Activated gamma-delta T cell (primary cell): ENCODE measurements at regions not wholly inside any gene's neighbourhood (a gene's known extent, or its start where the extent isn't known, plus 50 kb on each side); places are given as distances from the start of the nearest gene placed in this dataset.
"Not testable (repeated sequence)": the region's sequence is repeated elsewhere in the genome, so short reads cannot be mapped to it uniquely, and the experiment has no call there.

Experiments used
- DNase-seq: peaks from one replicate; lab custom pipeline; 2025; lab: John Stamatoyannopoulos, UW

GRCh38 chr5:124619121-124619520, 127.3 kb downstream of the ZNF608 start:
- no peak for DNase-seq

GRCh38 chr5:124617787-124618186, 128.7 kb downstream of the ZNF608 start:
- DNase-seq: no peak

- DNase-seq: no peak
Observed at GRCh38 chr5:124614836-124615385, 131.5 kb downstream of the ZNF608 start.

- no peak for DNase-seq
Observed at GRCh38 chr5:124614105-124614504, 132.3 kb downstream of the ZNF608 start.

- no peak for DNase-seq
Observed at GRCh38 chr5:124613273-124613953, 133.0 kb downstream of the ZNF608 start.

GRCh38 chr5:124612023-124612422, 134.4 kb downstream of the ZNF608 start:
- no peak for DNase-seq

GRCh38 chr5:124611262-124611661, 135.2 kb downstream of the ZNF608 start:
- DNase-seq: not testable (repeated sequence)

GRCh38 chr5:124609685-124610084, 136.8 kb downstream of the ZNF608 start:
- not testable (repeated sequence) for DNase-seq

- no peak for DNase-seq
Observed at GRCh38 chr5:124606543-124606942, 139.9 kb downstream of the ZNF608 start.

- no peak for DNase-seq
Observed at GRCh38 chr5:124606093-124606492, 140.3 kb downstream of the ZNF608 start.

GRCh38 chr5:124605541-124605940, 140.9 kb downstream of the ZNF608 start:
- DNase-seq: no peak

- DNase-seq: no peak
Observed at GRCh38 chr5:124604419-124604818, 142.0 kb downstream of the ZNF608 start.

GRCh38 chr5:124602925-124603650, 143.4 kb downstream of the ZNF608 start:
- DNase-seq: no peak

- no peak for DNase-seq
Observed at GRCh38 chr5:124599028-124599973, 147.1 kb downstream of the ZNF608 start.

GRCh38 chr5:124596595-124597421, 149.6 kb downstream of the ZNF608 start:
- no peak for DNase-seq

GRCh38 chr5:124593952-124594351, 152.5 kb downstream of the ZNF608 start:
- DNase-seq: no peak

- no peak for DNase-seq
Observed at GRCh38 chr5:124592891-124593290, 153.5 kb downstream of the ZNF608 start.

GRCh38 chr5:124591583-124591982, 154.9 kb downstream of the ZNF608 start:
- DNase-seq: no peak

GRCh38 chr5:124590686-124591085, 155.8 kb downstream of the ZNF608 start:
- DNase-seq: no peak

- DNase-seq: no peak
Observed at GRCh38 chr5:124587280-124587679, 159.2 kb downstream of the ZNF608 start.
